RWPE1 (cell line): ENCODE measurements at regions not wholly inside any gene's neighbourhood (a gene's known extent, or its start where the extent isn't known, plus 50 kb on each side); places are given as distances from the start of the nearest gene placed in this dataset.

Experiments used
- CTCF ChIA-PET: fragments of 350-600 bp; sonication (Branson Sonifier 250); formaldehyde crosslinking; extraction: SDS; loops from one replicate; lab custom pipeline; 2021; lab: Yijun Ruan, JAX
- POLR2A ChIA-PET: fragments of 400-600 bp; formaldehyde crosslinking; extraction: SDS; loops from one replicate; lab custom pipeline; 2020; ENCODE audit warnings: antibody characterized with exemption; ENCODE audit not compliant: low non-redundant PET; lab: Yijun Ruan, JAX
- DNase-seq: peaks from one replicate; pipeline ENCODE4 v3.0.0; 2012; ENCODE audit warnings: low spot score
- H3K27ac ChIP-seq: fragments of 450-650 bp; 2 replicates; pipeline ENCODE4 v1.5.1; 2017
- TF ChIP-seq, protein P1 (sequence below): fragments of 450-650 bp; conservative IDR thresholded peaks from 2 replicates; pipeline ENCODE4 v1.5.1; 2017; ENCODE audit warnings: low read depth, mild to moderate bottlenecking

DNA sequence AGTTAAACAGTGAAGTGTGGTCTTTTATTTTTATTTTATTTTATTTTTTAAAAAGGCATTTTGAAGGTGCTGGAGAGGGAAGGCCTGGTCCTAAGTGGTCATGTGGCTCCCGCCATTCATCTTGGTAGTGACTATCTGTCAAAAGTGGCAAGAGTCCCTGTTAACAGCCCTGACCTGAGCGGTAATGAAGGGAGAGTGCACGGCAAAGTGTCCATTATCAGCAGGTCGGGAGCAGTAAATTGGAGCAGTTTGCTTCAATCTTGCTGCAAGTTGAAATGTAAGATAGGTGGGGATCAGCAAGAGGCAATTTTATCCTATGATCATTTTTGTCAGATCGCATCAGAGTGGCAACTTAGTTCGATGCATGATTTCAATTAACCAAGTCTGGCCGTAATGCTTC is 227.4 kb upstream of the SP4 start:
- CTCF ChIA-PET, result interaction anchor here (0.6 kb wide), 1 partner anchor 307 kb away, joined by 3 read pairs; no protein-coding TSS in a partner anchor
- POLR2A ChIA-PET, result no interaction called here
- no peak overlapping the region for H3K27ac ChIP-seq
- no peak for DNase-seq
- TF ChIP-seq, protein P1, sequence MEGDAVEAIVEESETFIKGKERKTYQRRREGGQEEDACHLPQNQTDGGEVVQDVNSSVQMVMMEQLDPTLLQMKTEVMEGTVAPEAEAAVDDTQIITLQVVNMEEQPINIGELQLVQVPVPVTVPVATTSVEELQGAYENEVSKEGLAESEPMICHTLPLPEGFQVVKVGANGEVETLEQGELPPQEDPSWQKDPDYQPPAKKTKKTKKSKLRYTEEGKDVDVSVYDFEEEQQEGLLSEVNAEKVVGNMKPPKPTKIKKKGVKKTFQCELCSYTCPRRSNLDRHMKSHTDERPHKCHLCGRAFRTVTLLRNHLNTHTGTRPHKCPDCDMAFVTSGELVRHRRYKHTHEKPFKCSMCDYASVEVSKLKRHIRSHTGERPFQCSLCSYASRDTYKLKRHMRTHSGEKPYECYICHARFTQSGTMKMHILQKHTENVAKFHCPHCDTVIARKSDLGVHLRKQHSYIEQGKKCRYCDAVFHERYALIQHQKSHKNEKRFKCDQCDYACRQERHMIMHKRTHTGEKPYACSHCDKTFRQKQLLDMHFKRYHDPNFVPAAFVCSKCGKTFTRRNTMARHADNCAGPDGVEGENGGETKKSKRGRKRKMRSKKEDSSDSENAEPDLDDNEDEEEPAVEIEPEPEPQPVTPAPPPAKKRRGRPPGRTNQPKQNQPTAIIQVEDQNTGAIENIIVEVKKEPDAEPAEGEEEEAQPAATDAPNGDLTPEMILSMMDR, result no peak

DNA sequence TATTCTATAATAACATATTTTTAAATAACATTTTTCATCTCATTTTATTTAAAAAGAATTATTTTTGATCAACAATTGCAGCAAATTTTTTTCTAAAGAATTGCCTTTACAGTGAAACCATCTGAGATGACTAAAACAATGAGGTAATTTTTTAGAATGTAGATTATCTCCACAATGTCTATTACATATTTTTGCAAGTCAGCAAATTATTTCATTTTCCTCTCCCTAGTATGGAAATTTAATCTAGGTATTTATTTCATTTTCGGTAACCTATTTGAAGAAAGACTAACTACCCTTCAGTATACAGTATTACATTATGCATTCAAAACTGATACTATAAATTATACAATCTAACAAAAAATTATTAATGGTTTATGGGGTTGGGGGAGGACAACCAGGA is 213.2 kb upstream of the SP4 start:
- TF ChIP-seq, protein P1, result no peak
- DNase-seq, result no peak
- POLR2A ChIA-PET, result no interaction called here
- CTCF ChIA-PET, result no interaction called here
- H3K27ac ChIP-seq, result no peak overlapping the region

DNA sequence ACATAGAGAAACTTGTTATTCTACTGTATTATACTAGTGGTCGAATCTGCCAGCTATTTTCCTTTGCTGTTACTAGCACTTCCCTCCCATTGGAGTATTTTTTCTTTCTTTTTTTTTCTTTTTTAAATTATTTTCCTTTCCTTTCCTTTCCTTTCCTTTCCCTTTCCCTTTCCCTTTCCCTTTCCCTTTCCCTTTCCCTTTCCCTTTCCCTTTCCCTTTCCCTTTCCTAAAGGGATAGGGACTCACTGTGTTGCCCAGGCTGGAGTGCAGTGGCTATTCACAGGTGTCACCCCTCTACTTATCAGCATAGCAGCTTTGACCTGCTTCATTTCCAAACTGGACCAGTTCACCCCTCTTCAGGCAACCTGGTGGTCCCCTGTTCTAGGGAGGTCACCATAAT is 212.6 kb upstream of the SP4 start:
- TF ChIP-seq, protein P1, result no peak
- ChIA-PET CTCF (no interaction called here), POLR2A (no interaction called here)
- no peak for DNase-seq
- no peak overlapping the region for H3K27ac ChIP-seq

DNA sequence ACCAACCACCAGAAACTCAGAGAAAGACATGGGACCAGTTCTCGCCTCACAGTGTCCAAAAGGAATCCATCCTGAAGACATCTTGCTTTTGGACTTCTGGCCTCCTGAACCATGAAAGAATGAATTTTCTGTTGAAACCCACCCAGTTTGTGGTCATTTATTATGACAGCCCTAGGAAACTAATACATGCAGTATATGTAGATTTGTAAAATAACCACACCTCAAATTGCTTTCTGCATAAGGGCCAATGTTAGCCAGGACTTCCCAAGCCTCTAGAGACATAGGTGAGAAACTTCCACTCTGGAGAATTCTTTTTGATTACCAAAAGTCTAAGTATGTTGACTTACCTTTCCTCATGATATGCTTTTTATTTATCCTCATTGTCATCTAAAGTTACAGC is 210.5 kb upstream of the SP4 start:
- ChIA-PET POLR2A (no interaction called here), CTCF (no interaction called here)
- DNase-seq, result no peak
- TF ChIP-seq, protein P1, result no peak
- no peak overlapping the region for H3K27ac ChIP-seq

DNA sequence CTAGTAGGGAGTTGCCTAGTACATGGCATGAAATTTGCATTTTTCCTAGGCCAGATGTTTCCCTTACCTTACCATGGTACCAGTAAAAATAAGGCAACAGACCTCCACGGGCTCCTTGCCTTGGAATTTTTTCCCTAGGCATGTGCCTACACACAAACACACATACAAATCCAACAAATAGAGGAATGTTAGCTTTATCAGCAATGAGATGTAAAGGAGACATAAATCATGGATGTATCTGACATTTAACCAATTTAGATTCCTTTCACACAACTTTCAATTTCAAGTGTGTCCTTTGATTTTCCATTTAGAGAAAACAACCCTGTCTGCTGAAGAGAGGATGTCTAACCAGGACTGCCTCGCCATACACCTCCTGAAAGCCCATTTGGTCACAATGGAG is 209.7 kb upstream of the SP4 start:
- ChIA-PET CTCF (no interaction called here), POLR2A (no interaction called here)
- no peak for DNase-seq
- no peak overlapping the region for H3K27ac ChIP-seq
- TF ChIP-seq, protein P1, result no peak

DNA sequence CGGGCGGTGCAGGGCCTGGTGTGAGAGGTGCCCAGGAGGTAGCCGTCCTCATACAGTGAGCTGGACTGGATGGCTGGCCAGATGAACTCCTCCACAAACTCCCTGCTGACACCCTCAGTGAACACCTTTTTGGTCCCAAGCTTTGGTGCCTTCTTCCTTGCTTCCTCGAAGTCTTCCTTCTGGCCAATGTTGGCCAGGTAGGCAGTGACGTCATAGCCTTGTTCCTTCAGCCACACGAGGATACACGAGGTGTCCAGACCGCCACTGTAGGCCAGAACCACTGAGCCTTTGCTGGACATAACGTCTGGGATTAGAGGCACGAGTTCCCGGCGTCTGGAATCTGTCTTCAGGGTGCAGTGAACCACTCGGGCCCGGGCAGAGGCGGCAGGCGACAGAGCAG is 206.8 kb upstream of the SP4 start:
- POLR2A ChIA-PET, result no interaction called here
- TF ChIP-seq, protein P1, result no peak
- DNase-seq, result no peak
- CTCF ChIA-PET, result interaction anchor here (0.5 kb wide), 1 partner anchor 791 kb away, joined by 3 read pairs; no protein-coding TSS in a partner anchor
- no peak overlapping the region for H3K27ac ChIP-seq
